HG03045 (cell line): ENCODE measurements at regions not wholly inside any gene's neighbourhood (a gene's known extent, or its start where the extent isn't known, plus 50 kb on each side); places are given as distances from the start of the nearest gene placed in this dataset.
"Not testable (repeated sequence)": the region's sequence is repeated elsewhere in the genome, so short reads cannot be mapped to it uniquely, and the experiment has no call there.

Experiments used
- ATAC-seq: cut with Tn5 transposase; IDR thresholded peaks from one replicate; pipeline ENCODE4 v1.9.1; 2021; ENCODE audit warnings: mild to moderate bottlenecking, moderate library complexity; ENCODE audit not compliant: unreplicated experiment

DNA sequence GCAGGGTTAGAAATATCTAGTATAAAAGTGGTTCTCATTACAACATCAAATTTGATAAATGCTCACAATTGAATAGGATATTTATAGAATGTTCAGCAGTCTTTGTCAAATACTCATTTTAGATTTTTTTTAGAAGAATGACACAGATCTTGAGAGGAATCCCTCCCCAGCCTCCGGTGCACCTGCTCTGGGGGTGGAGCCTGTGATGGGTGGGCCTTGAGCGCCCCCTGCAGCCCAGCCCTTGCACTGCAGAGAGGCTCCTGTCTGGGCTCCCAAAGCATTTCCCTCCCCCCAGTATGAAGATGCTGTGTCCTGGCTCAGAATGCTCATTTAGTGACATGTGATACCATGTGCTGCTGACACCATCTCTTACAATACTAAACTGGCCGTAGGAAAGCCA lies 792.3 kb downstream of the TMEM121 start:
- ATAC-seq, result no peak

DNA sequence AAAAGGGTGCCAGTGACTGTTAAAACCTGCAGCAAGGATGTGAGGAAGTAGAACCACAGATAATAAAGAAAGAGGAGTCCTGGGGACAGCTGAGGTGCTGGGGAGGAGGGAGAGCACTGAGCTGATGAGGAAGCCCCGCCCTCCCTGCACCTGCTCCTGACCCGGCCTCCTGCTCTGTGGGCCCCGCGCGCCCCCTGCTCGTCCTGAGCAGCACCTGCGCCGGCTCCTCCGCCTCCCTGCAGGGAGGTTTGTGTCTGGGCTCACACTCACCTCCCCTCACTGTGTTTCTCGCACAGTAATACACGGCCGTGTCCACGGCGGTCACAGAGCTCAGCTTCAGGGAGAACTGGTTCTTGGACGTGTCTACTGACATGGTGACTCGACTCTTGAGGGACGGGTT lies 797.6 kb downstream of the TMEM121 start:
- not testable (repeated sequence) for ATAC-seq

DNA sequence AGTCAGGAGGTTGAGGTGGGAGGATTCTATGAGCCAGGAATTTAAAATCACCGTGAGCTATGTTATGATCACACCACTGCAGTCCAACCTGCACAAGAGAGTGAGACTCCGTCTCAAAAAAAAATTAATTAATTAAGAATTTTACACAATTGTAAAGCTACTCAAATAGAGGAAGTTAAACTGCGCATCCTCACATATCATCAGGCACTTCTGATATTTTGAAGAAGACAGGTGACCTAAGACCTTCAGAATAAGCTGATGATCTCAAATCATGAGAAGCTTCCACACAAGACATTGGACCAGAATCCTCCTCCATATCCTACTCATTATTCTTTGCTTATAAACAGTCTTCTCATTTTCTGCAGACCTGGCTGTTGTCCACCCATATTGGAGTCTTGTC lies 800.9 kb downstream of the TMEM121 start:
- ATAC-seq, result no peak

DNA sequence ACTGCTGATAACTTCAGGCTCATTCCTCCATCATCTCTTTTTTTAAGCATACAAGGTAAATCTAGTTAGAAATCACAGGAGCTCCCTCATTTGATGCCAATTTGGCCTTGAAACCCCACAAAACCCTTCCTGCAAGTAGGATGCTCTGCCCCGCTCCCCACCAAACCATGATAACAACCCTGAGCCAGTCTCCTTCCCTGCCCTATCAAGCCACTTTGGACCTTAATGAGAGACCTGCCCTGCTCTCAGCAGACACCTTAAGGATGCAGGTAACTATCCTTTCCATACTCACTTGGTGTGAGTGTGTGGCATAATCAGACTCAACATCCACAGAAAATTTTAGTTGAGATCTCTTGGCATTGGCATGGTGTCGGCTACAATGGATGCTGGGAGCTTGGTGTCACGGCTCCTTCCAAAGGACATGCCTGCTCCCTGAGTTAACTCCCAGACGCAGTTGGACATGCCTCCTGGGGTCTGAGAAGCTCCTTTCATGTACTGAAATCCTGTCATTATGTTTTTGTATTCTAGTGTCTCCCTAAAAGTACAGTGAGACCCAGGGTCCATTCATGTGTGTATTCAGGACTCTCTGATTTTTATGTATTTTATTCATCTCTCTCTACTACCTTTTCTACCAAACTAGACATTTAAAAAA lies 801.4 kb downstream of the TMEM121 start:
- ATAC-seq, result not testable (repeated sequence)

DNA sequence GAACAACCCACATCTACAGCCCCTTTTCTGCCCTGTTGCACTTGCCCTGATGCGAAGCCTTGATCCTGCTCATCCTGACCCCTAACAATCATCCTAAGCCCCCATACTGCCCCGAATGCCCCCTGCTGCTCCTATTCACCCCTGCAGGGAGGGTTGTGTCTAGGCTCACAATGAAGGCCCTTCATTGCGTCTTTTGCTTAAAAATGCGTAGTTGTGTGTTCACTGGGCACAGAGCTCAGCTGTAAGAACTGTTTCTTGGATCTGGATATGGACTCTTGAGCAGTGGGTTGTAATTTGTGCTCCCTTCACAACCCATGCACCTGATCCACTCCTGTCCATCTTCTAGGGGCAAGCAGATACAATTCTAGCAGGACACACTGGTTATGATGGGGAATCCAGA lies 802.9 kb downstream of the TMEM121 start:
- not testable (repeated sequence) for ATAC-seq

DNA sequence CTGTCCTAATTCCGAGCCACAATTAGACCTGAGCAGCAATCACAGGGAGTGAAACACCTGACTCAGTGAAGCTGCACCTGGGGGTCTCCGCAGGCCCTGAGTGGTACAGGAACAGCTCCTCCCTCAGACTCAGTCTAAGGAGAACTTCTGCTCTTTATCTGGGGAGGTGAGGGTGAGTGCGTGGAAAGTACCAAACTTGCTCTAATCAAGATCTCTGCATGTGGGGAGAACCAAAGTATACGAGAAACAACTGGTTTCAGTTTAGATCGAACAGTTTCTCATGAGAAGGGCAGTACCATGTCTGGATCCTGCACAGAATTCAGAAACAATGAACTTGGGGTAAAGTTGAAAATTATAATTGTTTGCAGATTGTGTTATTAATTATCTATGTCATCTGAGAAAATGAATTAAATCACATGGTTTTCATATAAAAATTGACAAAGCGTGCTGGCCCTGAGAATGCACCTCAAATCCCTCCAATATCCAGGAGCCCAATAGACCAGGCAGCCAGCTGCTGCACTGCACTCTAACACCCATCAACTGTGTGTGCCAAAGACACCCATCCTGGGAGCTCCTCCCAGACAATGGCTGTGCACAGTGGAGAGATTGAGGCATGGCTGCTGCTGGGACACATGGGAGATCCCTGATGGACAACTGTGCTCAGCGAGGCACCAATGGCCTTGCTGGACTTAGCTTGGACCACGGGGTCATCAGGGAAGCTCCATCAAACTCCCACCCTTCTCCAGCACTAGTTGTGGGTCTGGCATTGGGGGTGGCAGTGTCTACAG lies 803.8 kb downstream of the TMEM121 start:
- not testable (repeated sequence) for ATAC-seq

DNA sequence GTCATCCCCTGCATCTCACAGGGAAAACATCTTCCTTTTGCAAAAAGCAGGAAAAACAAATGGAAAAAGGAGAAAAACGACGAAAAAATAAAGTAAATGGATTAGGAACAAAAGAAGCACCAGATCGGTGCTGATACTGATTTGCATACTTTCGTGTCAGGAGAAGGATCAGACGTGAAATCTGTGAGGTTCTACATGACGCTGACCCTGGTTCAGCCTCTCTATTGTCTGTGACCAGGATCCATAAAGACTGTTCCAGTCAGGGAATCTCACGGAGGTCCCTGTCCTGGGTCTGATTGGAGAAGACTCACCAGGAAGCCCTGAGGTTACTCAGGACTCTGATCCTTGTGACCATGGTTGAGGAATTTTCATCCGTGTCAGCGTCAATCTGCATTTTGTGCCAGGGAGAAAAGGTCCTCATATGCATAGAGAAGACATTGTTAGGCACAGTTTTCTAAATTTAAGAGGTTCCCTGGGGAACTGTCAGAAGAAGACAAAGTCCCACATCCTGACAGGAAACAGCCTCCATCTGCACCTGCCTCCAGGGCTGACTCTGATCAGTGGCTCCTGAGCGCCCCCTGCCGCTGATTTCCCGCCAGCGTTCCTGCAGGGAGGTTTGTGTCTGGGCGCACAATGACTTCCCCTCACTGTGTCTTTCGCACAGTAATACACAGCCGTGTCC lies 808.2 kb downstream of the TMEM121 start:
- ATAC-seq, result not testable (repeated sequence)

DNA sequence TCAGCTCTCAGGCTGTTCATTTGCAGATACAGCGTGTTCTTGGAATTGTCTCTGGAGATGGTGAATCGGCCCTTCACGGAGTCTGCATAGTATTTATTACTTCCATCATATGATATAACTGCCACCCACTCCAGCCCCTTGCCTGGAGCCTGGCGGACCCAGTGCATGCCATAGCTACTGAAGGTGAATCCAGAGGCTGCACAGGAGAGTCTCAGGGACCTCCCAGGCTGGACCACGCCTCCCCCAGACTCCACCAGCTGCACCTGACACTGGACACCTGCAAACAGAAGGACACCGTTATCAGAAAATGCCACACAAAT lies 808.7 kb downstream of the TMEM121 start:
- ATAC-seq, result not testable (repeated sequence)

DNA sequence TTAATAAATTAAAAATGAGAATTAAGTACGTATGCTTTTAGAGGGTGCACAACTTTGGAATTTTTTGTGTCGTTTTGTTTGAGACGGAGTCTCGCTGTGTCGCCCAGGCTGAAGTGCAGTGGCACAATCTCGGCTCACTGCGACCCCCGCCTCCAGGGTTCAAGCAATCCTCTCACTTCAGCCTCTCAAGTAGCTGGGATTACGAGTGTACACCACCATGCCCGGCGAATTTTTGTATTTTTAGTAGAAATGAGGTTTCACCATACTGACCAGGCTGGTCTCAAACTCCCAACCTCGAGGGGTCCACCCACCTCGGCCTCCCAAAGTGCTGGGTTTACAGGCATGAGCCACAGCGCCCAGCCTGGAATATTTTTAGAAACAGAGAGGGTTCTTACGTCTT lies 812.4 kb downstream of the TMEM121 start:
- ATAC-seq, result not testable (repeated sequence)

DNA sequence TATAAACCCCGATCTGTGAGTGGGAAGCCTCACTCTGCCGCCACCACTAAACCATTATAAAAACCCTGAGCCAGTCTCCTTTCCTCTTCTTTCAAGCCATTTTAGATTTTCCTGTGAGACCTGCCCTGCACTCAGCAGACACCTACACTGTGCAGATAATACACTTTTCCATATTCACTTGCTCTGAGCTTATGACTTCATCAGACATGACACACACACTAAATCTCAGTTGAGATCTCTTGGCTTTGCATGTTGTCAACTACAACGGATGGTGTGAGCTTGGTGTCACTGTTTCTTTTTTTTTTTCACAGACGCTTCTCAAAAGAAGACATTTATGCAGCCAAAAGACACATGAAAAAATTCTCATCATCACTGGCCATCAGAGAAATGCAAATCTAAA lies 814.3 kb downstream of the TMEM121 start:
- not testable (repeated sequence) for ATAC-seq

DNA sequence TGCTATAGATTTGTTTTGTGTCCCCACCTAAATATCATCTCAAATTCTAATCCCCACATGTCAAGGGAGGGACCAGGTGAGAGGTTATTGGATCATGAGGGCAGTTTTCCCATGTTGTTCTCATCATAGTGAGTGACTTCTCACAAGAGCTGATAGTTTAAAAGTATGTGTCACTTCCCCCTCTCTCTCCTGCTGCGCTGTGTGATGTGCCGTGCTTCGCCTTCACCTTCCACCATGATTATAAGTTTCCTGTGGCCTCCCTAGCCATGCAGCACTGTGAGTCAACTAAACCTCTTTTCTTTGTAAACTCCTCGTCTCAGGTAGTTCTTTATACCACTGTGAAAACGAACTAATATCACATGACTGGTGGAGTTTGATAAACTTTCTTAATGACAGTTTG lies 814.8 kb downstream of the TMEM121 start:
- ATAC-seq, result not testable (repeated sequence)

DNA sequence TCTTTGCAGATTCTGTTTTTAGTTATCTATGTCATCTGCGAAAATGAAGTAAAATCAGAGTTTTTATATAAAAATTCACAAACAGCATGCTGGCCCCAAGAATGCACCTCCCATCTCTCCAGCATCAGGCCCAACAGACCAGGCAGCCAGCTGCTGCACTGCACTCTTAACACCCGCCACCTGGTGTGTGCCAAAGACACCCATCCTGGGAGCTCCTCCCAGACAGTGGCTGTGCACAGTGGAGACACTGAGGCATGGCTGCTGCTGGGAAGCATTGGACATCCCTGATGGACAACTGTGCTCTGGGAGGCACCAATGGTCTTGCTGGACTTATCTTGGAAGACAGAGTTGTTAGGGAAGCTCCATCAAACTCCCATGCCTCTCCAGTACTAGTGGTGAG lies 817.2 kb downstream of the TMEM121 start:
- ATAC-seq, result no peak

DNA sequence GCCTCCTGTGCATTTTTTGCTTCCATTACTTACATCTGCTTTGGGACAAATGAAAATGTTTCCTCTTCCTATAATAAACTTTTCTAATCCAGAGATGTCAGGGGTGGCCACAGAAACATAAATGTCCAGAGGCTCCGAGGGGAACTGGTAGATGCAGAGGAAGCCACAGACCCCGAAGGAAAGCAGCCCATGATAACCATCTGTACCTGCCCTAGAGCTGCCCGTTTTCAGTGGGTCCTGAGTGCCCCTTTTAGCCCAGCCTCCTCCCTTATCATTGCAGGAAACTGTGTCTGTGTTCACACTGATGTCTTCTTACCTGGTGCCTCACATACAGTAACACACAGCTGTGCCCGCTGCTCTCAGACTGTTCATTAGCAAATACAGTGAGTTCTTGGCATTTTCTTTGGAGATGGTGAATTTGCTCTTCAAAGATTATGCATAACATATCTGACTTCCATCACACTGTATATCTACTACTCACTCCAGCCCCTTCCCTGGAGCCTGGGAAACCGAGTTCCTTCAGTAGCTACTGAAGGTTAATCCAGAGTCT lies 817.8 kb downstream of the TMEM121 start:
- ATAC-seq, result not testable (repeated sequence)

DNA sequence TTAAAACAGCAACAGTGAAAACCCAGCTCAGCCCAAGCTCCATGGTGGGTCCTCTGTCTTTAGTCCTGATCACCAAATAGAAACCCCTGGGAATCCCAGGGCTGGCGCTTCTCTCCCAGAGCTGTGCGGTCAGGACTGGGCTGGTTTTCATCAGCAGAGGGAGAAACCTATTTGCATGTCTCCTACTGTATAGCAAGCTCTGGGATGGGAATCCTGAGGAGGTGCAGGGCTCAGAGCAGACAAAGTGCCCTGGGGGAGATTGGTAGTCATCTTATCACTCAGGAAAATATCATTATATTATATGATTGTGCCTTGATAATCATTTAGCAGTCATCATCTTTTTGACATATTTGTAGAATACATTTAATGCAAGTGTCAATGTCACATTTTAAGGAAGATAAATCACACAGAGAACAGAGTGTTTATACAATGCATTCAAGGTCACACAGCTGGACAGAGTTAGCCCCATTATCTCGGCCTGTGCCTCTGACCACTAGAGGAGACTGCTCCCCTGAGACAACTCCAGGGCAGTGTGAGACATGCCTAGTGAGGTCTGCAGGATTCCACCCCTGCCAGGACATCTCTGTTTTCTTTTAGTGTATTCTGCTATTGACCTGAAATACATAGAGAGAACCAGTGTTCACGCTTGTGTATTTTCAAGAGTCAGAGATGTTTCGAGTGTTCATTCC lies 818.6 kb downstream of the TMEM121 start:
- ATAC-seq, result not testable (repeated sequence)

DNA sequence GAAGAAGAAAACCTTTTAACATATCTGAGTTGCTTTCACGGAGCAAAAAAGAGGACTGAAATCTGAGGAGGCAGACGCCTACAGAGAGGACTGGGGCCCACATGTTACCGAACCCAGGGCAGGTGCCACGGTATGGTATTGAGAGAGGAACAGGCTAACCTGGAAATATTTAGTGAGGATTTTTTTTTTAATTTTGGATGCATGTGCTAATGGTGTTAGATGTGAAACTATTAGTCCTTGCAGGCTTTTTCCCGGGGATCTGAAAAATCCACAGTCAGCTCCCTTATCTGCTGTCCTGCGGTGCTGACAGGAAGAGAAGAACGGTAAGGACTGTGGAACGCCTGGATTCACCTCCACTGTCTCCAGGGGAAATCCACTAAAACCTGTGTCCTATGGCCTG lies 819.7 kb downstream of the TMEM121 start:
- ATAC-seq, result no peak

DNA sequence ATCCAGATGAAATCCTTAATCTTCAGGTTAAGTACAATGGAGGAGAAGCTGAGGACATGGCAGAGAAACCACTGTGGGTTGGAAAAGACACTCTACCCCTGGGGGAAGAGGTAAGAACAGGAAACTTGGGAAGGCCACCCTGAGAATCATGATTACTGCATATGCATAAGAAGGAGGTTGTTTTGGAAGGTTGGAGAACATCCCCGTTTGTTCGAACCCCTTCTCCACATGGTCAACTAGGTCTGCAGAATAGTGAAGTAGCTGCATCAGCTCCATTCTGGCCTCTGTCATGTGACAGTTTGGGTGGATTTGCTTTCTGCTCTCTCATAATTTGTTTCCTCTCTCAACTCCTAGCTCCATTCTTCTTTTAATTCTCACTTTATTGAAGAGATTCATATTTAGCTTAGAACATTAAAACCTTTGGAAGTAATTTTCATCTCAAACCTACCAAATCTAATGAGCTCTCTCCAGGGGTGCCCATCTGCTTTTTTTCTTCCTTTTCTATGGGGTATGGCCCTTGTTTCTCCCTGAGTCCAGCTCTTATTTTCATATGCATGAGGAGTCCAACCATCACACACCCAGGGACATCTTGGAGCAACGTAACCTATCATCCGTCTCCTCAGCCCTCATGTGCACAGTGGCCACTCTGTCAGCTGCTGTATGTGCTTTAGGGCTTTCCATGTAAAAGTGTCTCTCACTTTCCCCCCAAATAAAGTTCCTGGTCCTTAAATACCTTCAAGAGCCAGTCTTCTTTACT lies 820.3 kb downstream of the TMEM121 start:
- ATAC-seq, result no peak

DNA sequence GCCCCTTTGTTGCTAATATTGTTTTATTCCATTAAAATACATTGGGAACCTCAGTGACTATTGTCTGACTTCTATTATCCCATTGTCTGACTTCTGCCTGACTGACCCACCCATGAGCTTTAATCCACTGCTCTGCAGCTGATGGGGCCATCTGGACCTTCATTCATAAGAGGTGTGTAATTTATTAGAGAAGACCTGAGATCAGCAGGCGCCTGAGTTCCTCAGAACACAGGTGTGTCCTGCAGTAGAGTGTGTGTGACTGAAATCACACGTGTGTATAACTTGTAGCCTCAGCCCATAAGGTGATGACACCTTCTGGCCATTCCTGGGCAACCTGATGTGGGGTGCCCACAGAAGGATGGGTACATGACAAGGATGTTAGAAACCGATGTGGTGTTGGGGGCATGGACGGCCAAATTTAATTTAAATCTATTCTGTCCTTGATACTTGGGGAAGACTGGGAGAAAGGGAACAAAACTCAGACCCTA lies 821.0 kb downstream of the TMEM121 start:
- no peak for ATAC-seq

DNA sequence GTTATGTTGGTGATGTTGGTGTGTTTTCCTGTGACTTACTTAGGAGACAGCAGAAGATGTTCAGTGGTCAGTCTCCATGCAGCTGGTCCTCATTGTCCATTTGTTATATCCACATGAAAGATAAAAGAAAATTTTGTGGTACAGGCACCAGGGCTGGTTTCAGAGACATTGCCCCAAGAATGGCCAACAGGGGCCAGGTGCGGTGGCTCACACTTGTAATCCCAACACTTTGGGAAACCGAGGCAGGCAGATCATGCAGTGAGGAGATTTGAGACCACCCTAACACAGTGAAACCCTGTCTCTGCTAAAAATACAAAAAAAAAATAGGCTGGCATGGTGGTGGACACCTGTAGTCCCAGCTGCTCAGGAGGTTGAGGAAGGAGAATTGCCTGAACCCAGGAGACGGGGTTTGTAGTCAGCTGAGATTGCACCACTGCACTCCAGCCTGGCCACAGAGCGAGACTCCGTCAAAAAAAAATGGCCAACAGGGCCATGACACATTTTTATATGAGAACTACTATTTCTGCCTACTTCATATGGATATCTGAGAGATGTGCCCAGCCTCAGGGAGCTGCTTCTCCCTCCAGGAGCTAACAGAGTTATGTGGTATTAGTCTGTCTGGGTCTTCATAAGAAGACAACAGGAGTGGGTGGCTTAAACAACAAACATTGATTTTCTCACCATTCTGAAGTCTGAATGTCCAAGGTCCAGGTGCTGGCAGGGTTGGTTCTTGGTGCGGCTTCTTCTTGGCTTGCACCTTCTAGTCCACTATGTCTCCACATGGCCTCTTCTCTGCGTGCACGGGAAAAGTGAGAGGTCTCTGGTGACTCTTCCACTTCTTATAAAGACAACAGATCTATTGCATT lies 821.7 kb downstream of the TMEM121 start:
- no peak for ATAC-seq

DNA sequence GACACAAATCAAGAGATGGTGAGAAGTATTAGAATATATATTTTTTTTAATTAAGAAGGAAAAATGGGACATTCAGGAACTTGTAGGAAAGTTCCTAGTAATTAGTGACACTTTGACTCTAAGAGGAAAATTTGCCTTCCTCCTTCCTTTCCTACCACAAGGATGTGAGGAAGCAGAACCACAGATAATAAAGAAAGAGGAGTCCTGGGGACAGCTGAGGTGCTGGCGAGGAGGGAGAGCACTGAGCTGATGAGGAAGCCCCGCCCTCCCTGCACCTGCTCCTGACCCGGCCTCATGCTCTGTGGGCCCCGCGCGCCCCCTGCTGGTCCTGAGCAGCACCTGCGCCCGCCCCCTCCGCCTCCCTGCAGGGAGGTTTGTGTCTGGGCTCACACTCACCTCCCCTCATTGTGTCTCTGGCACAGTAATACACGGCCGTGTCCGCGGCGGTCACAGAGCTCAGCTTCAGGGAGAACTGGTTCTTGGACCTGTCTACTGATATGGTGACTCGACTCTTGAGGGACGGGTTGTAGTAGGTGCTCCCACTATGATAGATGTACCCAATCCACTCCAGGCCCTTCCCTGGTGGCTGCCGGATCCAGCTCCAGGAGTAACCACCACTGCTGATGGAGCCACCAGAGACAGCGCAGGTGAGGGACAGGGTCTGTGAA lies 822.6 kb downstream of the TMEM121 start:
- not testable (repeated sequence) for ATAC-seq
